Calu3 (cell line): ENCODE measurements at regions not wholly inside any gene's neighbourhood (a gene's known extent, or its start where the extent isn't known, plus 50 kb on each side); places are given as distances from the start of the nearest gene placed in this dataset.

ENCODE experiments used
- BruUV-seq: library from RNA; stranded (reverse); fragments of 400-500 nt; replicated peaks from 2 replicates; lab custom pipeline; 2021; lab: Mats Ljungman, UMichigan
- CTCF ChIA-PET: fragments of 300-600 bp; sonication (Branson Sonifier 250); formaldehyde crosslinking; loops from one replicate; lab custom pipeline; 2022; ENCODE audit warnings: antibody characterized with exemption; lab: Charles Lee
- DNase-seq: peaks from one replicate; pipeline ENCODE4 v3.0.0; 2022
- H3K27ac Mint-ChIP-seq: one replicate; pipeline ENCODE4 v1.8.0; 2022; ENCODE audit warnings: mixed read lengths; ENCODE audit not compliant: unreplicated experiment
- H3K27me3 Mint-ChIP-seq: one replicate; pipeline ENCODE4 v1.8.0; 2022; ENCODE audit warnings: mixed read lengths; ENCODE audit not compliant: unreplicated experiment
- H3K36me3 Mint-ChIP-seq: one replicate; pipeline ENCODE4 v1.8.0; 2022; ENCODE audit warnings: mild to moderate bottlenecking, moderate library complexity, mixed read lengths; ENCODE audit not compliant: insufficient read depth, unreplicated experiment
- H3K4me1 Mint-ChIP-seq: one replicate; pipeline ENCODE4 v1.8.0; 2022; ENCODE audit warnings: mild to moderate bottlenecking, low read depth, mixed read lengths; ENCODE audit not compliant: unreplicated experiment
- H3K4me3 Mint-ChIP-seq: one replicate; pipeline ENCODE4 v1.8.0; 2022; ENCODE audit warnings: mild to moderate bottlenecking, low read depth, moderate library complexity, mixed read lengths; ENCODE audit not compliant: unreplicated experiment
- H3K9me3 Mint-ChIP-seq: one replicate; pipeline ENCODE4 v1.8.0; 2022; ENCODE audit warnings: low read depth, mixed read lengths; ENCODE audit not compliant: unreplicated experiment
- intact Hi-C: fragments of 100-400 bp; cut with micrococcal nuclease; formaldehyde crosslinking; loops from one replicate; pipeline ENCODE4 v1.10.0; 2022; ENCODE audit not compliant: unreplicated experiment
- TF ChIP-seq, protein P1 (sequence below): fragments of 200-600 bp; IDR thresholded peaks from one replicate; pipeline ENCODE4 v1.8.0; 2022; ENCODE audit warnings: antibody characterized with exemption; ENCODE audit not compliant: unreplicated experiment

DNA sequence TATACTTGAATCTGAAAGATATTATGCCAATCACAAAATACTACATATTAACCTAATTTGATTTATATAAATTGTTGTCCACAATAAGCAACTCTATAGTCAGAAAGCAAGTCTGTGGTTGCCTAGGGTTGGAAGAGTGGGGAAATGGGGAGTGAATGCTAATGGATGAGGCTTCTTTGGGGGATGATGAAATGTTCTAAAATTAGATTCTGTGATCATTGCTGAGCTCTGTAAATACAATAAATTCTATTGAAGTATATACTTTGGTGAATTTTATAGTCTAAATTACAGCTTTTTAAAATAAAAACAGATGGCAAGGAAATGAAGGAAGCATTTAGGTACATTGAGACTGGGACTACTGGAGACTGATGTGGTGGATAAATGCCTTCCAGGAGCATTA is 275.5 kb downstream of the MBD2 start:
- Mint-ChIP-seq H3K27me3 (no peaks in the 10 kb centered on the region), H3K36me3 (no peaks in the 10 kb centered on the region), H3K9me3 (no peaks in the 10 kb centered on the region), H3K4me3 (no peak overlapping the region), H3K4me1 (peaks cover 15% of the 10 kb centered on the region), H3K27ac (no peak overlapping the region)
- DNase-seq, result no peak
- intact Hi-C loops, result no loop called here
- TF ChIP-seq, protein P1, sequence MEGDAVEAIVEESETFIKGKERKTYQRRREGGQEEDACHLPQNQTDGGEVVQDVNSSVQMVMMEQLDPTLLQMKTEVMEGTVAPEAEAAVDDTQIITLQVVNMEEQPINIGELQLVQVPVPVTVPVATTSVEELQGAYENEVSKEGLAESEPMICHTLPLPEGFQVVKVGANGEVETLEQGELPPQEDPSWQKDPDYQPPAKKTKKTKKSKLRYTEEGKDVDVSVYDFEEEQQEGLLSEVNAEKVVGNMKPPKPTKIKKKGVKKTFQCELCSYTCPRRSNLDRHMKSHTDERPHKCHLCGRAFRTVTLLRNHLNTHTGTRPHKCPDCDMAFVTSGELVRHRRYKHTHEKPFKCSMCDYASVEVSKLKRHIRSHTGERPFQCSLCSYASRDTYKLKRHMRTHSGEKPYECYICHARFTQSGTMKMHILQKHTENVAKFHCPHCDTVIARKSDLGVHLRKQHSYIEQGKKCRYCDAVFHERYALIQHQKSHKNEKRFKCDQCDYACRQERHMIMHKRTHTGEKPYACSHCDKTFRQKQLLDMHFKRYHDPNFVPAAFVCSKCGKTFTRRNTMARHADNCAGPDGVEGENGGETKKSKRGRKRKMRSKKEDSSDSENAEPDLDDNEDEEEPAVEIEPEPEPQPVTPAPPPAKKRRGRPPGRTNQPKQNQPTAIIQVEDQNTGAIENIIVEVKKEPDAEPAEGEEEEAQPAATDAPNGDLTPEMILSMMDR, result no peak
- no TSS peak for BruUV-seq
- CTCF ChIA-PET, result interaction anchor here (1.0 kb wide), 1 partner anchor 250 kb away, joined by 3 read pairs; no protein-coding TSS in a partner anchor

DNA sequence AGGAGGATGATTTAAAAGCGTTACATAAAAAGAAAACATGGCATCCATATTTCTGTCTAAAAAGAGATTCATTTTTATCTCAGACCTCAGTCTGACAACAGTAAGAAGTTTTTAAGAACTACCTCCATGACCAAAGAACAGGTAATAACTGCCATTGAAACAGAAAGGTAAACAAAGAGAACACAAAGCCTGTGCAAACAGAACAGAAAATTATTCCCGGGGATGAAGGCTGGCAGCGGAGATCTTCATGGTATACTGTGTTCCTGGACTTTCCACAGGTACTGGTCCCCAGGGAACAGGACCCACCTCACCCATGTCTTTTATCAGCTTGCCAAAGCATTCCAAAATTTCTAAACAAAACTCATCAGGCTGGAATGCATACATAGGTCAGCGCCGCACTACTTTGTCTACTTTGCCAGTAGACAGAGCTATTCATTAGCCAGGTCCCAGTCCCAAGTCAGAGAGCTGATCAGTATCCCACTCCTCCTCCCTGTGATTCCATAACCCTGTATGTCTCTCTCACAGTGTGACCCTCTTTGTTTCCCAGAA is 277.3 kb downstream of the MBD2 start:
- intact Hi-C loops, result no loop called here
- BruUV-seq, result no TSS peak
- peak; percentile 2 for DNase-seq
- H3K4me3 Mint-ChIP-seq, result peak overlapping the region; percentile 20
- no peaks in the 10 kb centered on the region for H3K9me3 Mint-ChIP-seq
- peaks cover 15% of the 10 kb centered on the region for H3K4me1 Mint-ChIP-seq
- CTCF ChIA-PET, result no interaction called here
- peak overlapping the region; percentile 29 for H3K27ac Mint-ChIP-seq
- H3K27me3 Mint-ChIP-seq, result no peaks in the 10 kb centered on the region
- TF ChIP-seq, protein P1, result no peak
- no peaks in the 10 kb centered on the region for H3K36me3 Mint-ChIP-seq

DNA sequence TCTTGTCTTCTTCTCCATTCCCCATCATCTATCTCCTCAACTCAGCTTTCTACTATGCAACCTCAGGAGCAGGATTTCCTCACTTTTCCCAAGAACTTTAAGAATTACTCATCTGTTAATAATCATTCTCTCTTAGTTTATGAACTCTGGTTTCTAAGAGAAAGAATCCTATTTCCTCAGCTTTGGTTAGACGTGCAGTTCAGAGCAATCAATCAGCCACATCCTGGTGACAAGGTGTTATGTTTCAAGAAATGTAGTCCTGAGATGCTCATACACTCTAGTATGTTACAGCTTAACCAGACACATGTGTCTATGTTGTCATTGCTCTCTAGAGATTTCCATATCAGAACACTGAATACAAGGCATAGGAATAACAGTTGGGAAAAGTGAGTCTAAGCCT is 277.9 kb downstream of the MBD2 start:
- Mint-ChIP-seq H3K27ac (no peak overlapping the region), H3K4me1 (peaks cover 15% of the 10 kb centered on the region), H3K36me3 (no peaks in the 10 kb centered on the region), H3K9me3 (no peaks in the 10 kb centered on the region), H3K4me3 (peak overlapping the region; percentile 20), H3K27me3 (no peaks in the 10 kb centered on the region)
- CTCF ChIA-PET, result interaction anchor here (0.6 kb wide), 1 partner anchor 384 kb away, joined by 3 read pairs; no protein-coding TSS in a partner anchor
- no TSS peak for BruUV-seq
- intact Hi-C loops, result no loop called here
- no peak for DNase-seq
- TF ChIP-seq, protein P1, result no peak

DNA sequence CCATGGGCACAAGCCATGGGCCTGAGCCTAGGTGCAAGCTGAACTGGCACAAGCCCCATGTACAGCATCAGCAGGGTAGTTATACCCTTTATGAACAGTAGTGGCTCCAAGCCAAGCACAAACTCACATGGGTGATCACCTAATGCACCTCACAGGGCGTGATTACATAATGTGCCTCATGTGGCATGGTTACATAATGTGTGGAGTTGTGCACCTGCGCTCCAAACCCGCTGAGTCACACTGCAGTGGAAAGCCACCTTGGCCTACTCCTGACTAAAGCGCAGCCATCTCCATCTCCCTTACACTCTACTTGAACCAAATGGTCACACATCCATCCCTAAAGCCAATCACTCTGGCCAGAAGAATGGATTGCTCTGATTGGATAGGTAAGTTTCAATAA is 279.7 kb downstream of the MBD2 start:
- no peak for DNase-seq
- H3K4me1 Mint-ChIP-seq, result peaks cover 15% of the 10 kb centered on the region
- CTCF ChIA-PET, result no interaction called here

More for the DNA sequence above, 279.7 kb downstream of the MBD2 start:
- intact Hi-C loops, result no loop called here
- Mint-ChIP-seq H3K27me3 (no peaks in the 10 kb centered on the region), H3K27ac (no peak overlapping the region), H3K9me3 (no peaks in the 10 kb centered on the region), H3K4me3 (no peak overlapping the region), H3K36me3 (no peaks in the 10 kb centered on the region)
- no TSS peak for BruUV-seq
- TF ChIP-seq, protein P1, result no peak
